Islet of Langerhans (tissue), 1 donor: ENCODE measurements at regions not wholly inside any gene's neighbourhood (a gene's known extent, or its start where the extent isn't known, plus 50 kb on each side); places are given as distances from the start of the nearest gene placed in this dataset.
"Not testable (repeated sequence)": the region's sequence is repeated elsewhere in the genome, so short reads cannot be mapped to it uniquely, and the experiment has no call there.

Experiments
- FAIRE-seq: peaks from one replicate; lab custom pipeline; 2011; peaks lifted over from hg19 to GRCh38; lab: Jason Lieb, UNC

DNA sequence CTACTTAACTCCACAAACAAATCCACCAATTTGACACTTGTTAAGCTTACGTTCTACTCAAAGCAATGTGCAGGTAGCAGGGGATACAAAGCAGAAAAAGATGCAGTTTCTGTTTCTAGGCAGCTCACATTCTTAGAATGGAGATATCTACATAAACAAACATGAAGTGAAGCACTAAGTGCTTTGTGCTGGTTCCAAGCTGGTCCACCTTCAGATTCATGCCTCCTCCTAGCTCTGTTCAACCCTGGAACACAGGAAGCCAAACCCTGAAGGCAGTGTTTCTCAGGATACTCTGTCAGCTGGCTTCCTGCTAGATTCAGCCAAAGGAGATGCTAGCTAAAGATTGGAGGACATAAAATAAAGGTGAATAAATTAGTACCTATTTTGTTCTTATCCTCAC is 55.3 kb upstream of the NOL4 start:
- FAIRE-seq: no peak

DNA sequence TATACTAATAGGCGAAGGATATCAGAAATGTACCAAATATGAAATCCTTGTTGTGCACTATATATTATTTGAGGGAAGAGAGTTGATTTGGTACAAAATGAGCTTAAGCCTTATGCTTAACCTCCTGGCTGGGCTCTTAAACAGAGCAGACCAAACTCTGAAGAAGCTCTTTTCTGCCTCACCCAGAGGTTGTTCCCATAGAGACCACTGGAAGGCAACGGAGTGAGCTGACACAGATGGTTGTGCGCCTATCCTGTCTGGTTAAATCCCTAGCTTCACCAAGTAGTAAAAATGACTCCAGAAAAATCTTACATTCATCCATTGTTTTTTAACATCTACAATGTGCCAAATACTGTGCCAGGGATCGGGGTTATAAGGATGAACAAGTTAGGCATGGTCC is 55.9 kb upstream of the NOL4 start:
- no peak for FAIRE-seq

DNA sequence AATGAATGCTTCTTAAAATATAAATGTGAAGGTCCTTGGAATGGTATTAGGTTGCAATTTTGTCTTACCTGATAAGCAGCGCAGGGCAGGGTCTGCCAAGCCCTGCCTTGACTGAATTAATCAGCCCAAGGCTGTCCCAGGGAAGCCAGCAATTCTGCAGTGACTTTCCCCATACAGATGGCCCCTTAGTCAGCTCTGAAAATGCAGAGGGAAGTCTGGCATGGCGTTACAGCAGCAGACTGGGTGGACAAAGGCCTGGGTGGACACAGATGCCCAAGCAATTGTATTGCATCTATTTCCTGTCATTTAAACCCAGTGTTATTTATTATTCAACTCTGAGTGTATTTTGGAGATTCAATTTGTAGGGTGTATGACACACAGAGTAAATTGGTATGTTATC is 56.6 kb upstream of the NOL4 start:
- no peak for FAIRE-seq

DNA sequence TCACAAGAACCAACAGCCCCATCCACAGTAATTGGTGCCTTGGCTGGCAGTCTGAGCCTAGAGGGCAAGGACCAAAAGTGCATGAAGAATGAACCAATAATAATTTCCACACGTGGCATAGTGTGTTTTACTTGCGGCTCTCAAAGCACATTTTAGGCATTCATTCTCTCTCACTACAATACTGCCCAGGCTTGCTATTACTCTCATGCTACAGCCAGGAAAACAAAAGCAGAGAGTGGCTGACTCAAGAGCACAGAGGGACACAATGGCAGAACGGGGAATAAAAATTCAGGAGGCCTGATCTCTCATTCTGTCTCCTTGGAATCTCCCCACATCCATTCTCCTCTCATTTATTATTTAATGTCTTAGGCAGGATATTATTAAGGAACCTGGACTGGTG is 57.0 kb upstream of the NOL4 start:
- FAIRE-seq: no peak

DNA sequence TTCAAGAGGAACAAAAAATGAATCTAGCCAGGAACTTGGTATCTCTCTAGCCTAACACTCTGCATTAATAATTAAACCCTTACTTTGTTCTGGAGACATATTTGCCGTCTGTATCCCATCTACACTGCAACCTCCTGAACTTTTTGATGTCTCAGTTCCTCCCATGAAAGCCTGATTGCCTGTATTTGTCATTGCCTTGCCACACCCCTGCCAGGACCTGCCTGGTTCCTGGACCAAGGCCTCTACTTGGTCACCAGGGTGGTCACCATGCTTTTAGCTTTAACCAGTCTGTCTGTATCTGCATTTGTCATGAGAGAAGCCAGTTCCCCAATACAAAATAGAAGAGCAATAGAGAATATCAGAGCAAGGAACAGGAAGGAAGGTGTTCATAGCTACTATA is 58.8 kb upstream of the NOL4 start:
- FAIRE-seq: no peak

DNA sequence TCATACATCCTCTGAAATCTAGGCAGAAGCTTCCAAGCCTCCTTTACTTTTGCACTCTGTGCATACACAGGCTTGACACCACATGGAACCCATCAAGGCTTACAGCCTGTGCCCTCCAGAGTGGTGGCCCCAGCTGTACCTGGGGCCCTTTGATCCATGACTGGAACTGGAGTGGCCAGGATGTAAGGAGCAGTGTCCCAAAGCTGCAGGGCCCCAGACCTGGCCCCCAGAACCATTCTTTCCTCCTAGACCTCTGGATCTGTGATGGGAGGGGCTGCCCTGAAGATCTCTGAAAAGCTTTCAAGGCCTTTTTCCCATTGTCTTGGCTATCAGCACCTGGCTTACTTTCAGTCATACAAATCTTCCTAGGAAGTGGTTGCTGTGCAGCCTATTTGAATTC is 63.1 kb upstream of the NOL4 start:
- no peak for FAIRE-seq

DNA sequence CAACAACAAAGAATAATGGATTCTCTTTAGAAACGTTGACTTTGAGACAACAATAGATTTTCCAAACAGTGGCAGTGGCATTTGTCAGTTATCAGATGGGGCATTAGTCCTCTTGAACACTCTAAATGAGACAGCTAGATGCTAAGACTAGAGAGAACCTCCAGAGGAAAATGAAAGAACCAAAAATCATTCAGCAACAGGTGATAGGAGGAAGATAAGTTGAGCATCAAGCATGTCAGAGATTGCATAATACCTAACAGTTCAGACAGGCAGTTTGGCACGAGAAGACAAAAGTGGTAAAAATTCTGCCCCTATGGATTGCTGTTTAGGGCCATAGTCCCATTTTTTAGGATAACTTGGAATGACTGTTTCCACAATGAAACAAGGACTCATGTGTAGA is 67.9 kb upstream of the NOL4 start:
- FAIRE-seq: no peak

DNA sequence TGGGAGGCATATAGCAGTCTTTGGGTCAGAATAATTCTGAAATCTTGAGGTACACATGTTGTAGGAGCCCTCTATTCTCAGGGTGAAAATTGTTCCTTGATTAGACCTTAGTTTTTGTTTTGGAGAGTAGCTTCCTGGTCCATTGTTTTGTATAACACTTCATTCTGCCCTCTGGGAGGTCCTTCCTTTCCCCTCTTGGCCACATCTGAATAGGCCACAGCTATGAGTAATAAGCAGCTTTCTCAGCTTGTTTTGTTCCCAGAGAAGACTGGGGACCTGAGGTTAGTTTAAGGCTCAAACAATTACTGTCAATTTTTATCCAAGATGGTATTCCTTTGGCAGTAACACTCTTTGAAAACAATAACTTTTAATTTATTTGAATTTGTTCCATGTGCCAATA is 72.6 kb upstream of the NOL4 start:
- FAIRE-seq: no peak

DNA sequence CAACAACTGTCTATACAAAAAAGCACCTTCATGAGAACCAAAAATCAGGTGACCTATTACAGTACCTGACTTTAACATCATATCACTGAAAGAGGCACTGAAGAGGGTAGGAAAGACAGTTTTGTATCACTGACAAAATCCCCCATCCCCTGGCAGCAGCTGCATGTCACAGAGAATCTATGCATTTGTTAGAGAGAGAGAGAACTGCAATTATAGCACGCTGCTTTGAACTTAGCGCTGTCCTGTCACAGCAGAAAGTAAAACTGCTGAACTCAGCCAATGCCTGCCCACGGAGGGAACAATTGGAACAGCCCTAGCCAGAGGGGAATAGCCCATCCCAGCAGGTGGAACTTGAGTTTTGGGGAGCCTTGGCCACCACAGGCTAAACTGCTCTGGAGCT is 75.1 kb upstream of the NOL4 start:
- FAIRE-seq: no peak

DNA sequence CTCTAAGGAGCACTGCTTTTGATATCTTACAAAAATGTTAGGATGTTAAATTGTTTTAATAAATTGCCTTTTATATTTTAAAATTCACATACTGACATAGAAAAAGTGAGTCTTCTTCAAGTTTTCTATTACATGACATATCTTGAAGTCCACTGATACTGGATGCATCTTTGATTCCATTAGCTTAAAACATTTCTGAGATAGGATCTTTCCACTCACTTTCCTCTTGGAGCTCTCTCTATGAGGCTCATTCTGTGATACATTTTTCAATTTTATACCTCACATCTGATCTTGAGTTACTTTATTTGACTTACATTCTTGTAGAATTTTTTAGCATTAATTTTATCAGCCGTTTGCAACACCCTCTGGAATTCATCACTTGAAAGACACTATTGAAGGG is 86.8 kb upstream of the NOL4 start:
- FAIRE-seq: no peak

DNA sequence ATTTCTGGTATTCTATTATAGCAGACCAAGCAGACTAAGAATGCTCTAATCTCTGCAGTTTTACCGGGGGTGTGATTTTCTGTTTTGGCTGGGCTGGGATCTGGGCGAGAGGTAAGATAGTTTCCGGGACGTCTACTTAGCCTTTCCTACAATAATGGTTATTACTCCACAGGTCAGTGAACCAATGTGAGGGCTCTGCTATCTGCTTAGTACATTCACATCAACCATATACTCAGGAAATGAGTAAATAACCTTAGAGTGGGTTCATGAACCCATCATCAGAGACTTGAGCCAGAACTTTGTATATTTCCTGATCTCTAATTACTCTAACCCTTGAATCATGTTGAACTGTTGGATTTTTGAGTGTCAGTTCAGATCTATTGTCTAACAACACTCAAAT is 90.1 kb upstream of the NOL4 start:
- FAIRE-seq: no peak

DNA sequence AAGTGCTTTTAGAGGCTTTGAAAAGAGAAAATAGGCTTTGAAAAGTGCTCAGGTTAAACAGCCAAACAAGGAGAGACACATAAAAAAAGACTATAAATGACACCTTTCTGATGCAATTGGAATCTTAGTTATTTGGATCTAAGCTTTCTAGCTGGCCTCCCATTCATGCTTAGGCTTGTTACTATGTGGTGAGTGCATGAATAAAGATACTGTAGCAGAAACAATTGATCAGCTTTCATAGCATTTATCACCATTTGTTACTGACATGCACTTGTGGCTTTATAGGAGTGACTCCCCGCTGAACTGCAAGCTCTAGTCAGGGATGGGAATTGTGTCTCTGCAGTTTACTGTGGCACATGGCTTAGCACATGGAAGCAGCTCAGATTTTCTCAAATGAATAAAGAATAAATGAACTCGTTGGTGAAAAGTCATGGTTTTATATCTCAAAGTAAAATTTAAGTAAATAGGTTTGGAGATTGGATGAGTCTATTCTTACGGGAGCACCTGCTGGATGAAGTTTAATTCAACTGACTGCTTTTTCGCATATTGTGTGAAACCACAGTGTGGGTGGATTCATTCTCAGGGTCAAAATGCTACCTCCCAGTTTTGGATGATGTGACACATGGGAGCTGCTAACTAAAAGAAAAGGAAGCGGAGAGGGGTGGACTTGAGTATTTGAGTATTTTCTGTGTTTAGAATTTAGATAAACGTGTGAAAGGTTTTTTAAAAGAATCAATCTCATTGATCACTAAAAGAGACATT is 91.1 kb upstream of the NOL4 start:
- FAIRE-seq: no peak

DNA sequence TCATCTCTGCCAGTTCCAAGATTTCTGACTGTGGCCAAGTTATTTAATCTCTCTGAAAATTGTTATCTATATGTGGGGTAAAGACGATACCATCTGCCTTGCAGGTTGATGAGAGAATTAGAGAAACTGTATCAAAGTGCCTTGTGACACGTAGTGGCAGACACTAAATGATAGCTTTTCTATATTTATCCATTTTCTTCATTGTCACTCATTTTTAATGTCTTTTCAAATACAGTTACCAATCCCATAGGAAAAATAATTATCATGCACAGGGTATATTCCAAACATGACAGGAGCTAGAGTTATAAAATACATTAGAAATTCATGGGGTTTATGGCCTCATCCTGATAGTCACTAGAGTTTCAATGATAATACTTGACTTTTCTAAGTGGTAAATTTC is 95.6 kb upstream of the NOL4 start:
- FAIRE-seq: no peak

DNA sequence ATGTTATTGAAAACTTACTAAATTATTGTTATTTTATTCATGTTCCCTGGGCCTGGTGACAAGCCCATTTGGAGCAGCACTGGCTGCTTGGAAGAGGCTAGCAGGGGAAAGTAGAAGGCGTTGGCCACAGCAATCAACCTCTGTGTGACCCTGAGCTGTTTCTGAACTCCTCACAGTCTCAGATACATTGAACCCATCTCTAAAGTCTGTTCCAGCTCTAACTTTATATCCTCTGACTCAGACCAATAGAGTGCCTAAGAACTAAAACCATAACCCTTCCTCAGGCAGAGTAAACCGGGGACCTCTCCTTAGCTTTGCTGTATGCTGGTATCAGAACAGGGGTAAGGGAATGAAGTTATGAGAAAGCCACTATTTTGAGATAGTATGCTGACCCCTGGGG is 96.4 kb upstream of the NOL4 start:
- FAIRE-seq: no peak

DNA sequence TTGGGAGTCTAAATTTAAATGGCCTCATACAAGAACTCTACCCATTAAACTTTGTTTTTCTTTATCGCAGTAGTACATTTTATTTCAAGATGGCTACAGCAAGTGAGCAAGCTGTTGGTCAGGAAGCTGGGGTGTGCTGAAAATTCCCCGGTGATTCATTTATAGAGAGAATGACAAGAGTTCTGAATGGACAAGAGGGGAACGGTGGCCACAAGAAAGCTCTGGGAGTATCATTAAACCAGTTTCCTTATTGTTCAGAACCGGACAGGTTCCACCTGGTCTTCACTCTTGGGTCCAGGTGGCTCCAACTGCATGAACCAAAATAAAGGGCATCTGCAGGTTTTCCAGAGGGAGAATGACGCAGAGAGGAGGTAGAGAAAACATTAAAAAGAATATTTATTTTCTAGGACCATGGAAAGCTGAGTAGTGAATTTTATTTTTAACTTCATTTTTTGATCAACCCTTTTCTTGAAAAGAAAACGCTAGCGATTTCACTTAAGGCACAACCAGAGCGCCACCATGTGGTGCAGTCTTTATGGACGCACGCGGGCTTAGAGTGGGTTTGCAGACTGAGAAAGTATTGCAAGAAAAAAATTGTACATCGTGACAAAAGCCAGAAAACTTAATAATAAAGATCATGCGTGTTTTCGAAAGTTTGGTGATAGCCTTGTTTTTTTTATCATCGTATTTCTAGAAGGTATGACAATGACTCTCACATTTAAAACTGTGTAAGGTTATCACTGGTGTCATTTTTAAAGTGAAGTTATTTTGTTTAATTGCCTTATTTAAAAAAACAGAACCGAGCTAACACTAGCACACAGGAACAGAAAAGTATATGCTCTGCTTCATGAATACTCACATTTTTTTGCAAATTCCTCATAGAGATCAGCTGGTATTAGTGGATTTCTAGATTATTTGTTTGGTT is 97.9 kb upstream of the NOL4 start:
- FAIRE-seq: peak; percentile 99

DNA sequence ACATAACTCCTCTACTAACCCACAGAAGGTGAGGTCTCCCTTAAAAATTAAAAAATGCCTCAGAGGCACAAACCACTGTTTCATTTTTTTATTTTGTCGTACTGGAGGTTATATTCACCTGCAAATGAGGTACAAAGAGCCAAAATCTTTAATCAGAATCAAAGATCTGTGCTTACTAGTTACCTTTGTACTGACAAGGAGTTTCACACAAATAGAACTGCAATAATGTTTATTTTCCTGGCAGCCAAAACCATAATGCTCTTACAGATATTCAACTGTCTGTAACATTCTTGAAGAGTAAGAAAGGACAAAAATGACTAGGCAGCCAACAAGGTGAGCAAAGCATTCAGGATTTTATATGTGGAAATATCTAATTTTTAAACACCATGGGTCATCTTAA is 105.1 kb upstream of the NOL4 start:
- FAIRE-seq: no peak

DNA sequence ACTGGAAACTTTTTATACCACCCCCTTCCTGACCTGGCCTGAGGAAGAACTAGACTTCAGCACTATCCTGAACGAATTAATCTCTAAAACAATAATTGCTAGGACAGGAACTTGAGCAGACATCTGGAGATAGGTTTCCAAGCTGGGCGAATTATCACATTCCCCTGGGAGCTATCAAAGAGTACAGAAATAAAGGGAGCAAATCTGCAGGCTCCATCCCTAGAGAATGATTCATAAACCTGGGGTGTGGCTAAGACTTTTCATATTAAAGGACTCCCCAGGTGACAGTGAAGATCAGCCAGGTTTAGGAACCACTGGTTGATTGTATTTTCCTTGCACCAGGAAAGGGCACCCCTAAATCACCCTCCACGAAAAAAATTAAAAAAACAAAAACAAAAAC is 105.6 kb upstream of the NOL4 start:
- no peak for FAIRE-seq

DNA sequence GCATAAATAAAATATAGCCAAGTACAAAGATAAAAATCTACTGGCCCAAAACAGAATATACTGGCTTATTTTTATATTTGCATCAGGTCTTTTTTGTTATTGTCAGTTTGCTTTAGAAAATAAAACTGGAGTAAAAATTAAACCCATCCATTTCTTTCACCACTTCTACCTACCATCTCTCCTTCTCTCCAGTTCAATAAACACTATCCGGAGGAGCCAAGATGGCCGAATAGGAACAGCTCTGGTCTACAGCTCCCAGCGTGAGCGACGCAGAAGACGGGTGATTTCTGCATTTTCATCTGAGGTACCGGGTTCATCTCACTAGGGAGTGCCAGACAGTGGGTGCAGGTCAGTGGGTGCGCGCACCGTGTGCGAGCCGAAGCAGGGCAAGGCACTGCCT is 106.2 kb upstream of the NOL4 start:
- not testable (repeated sequence) for FAIRE-seq

DNA sequence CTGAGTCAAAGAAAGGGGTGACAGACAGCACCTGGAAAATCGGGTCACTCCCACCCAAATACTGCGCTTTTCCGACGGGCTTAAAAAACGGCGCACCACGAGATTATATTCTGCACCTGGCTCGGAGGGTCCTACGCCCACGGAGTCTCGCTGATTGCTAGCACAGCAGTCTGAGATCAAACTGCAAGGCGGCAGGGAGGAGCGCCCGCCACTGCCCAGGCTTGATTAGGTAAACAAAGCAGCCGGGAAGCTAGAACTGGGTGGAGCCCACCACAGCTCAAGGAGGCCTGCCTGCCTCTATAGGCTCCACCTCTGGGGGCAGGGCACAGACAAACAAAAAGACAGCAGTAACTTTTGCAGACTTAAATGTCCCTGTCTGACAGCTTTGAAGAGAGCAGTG is 106.6 kb upstream of the NOL4 start:
- FAIRE-seq: not testable (repeated sequence)

DNA sequence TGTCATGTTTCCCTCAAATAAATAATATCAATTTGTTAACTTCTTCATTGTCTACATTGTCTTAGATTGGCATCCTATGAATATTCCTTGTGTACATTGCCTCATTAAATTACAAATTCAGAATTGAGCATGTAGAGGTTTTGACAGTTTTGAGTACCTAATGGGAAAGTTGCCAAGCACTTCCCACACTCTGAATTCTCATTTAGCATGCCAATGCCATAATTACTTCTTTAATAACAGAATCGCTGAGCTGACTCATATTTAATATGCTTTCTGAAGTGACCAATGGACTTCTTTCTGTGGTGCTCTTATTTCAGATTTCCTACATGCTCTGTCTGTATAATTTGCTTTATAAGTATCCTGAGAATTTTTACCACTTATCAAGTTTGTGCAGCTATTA is 114.4 kb upstream of the NOL4 start:
- no peak for FAIRE-seq

DNA sequence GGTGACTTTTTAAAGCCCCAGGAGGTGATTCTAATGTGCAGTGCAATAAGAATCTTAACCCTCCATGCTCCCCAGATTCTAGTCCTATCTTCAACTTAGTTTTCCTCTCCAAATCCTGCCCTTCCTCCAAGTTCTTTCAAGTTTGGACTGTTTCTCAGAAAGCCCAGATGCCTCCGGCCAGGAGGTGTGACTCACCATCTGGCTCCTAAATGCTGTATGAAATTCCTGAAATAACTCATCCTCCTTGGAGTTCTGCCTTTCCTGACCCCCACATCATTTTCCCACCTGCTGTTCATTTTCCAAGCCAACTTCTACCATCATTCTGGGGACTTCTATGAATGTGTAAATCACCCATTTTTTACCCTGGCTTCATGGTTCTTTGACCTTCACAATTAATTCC is 118.2 kb upstream of the NOL4 start:
- FAIRE-seq: no peak

DNA sequence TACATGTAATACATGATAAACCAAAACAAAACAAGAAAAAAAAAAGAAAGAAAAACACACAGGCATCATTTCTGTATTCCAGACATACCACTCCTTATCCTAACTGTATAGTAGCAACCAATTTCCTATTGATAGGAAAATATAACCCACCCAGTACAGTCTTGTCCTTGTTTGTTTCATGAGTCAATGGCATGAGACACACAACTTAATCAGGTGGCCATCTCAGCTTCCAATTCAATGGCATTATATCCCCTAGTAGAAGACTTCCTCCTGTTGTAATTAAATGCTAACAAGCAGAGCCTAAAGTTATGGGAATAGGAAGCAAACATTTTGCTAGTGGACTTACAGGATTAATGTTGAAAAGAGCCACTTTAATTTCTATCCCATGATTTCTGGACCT is 121.0 kb upstream of the NOL4 start:
- FAIRE-seq: no peak

DNA sequence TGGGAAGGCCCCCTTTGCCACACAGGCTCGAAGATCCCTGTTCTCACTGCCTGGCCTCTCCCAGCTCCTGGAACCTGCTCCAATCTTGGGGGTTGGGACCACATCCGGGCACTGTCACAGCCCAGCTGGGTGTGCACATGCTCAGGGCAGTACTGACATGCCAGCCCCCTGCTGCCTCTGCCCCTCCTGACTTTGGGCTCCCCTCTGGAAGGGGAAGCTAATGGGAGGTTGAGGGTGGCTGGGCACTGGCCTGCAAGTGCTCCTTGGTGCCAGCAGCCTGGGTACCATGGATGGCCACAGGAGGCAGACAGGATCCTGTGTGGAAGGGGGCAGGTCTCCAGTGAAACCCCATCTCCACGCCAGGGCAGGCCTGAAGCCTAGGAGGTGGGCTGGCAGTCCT is 126.1 kb upstream of the NOL4 start:
- FAIRE-seq: no peak
